Upper lobe of left lung (tissue), 4 donors: ENCODE measurements at regions not wholly inside any gene's neighbourhood (a gene's known extent, or its start where the extent isn't known, plus 50 kb on each side); places are given as distances from the start of the nearest gene placed in this dataset.

ENCODE experiments used
- POLR2A ChIP-seq, 4 donors: fragments of 450-650 bp; IDR thresholded peaks; one replicate each; pipeline ENCODE4 v1.5.1; 2016 to 2017; ENCODE audit warnings: antibody characterized with exemption in 4 of 4, mild to moderate bottlenecking in 2 of 4
- POLR2AphosphoS5 ChIP-seq, 2 donors: sonication (generic); formaldehyde crosslinking; IDR thresholded peaks; one replicate each; pipeline ENCODE4 v1.5.1; 2017; ENCODE audit warnings: antibody characterized with exemption in 2 of 2

DNA sequence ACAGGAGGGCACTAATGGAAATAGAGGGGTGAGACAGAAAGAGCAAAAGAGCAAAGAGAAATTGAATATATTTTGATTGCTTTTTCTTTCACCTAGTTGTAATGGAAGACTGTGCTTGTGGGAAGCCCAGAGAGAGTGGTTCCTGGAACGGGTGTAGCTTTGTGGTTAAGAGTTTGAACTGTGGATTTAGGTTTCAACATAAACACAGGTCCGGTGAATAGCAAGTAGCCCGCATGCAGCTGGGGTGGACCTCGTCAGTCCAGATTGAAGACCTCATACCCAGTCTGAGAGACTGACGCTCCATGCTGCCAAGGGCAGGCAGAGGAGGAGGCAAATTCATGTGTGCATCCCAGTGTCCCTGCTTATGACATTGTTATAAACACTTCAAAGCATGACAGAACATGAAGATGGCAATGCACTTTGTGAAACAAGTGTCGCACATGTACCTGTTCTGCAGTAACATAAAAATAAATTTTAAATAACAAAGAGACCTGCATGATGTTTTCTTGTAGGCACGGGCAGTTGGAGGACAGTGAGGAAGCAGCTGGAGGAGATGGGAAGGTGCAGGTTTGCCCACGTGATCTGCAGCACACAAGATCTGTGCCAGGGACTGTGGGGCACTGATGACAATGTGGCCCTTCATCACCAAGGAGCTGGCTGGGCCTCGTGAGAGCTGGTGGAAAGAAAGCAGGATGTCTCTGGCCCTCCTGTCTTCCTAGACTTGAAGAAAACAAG lies 220.5 kb upstream of the SSTR4 start:
- TF ChIP-seq POLR2AphosphoS5 (IDR thresholded peaks at IDR 0.05) (no peak), POLR2A (IDR thresholded peaks at IDR 0.05) (no peak)
